ENCODE measurements at regions not wholly inside any gene's neighbourhood (a gene's known extent, or its start where the extent isn't known, plus 50 kb on each side); places are given as distances from the start of the nearest gene placed in this dataset.

DNA sequence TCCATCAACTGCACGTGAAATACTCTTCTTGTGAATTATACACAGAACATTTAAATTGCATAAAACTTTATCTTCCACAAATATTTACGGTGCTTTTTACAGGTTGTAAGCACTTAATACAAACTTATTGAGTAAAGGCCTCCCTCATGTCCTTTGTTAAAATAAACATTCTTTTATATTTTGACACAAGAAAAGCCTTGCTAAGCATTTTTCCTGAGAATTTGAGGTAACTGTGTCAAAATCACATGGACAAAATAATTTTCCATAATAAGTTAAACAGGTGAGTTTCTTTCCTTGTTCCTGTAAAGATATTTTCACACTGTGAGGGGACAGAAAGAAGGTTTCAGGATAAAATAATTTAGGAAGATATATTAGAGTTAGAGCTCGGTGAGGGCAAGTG, 1317.1 kb upstream of the ZEB2 start:
- DNase-seq (ENCODE audit: low spot score) (no peak), ATAC-seq (ENCODE audit: low read depth) (no peak)
- no peaks in the 10 kb centered on the region for H3K4me1 ChIP-seq (ENCODE audit: insufficient read depth, poor library complexity, severe bottlenecking)
- H3K27ac ChIP-seq (ENCODE audit: poor library complexity, severe bottlenecking): no peak overlapping the region
- no peaks in the 10 kb centered on the region for H3K9me3 ChIP-seq (ENCODE audit: severe bottlenecking)
- H3K36me3 ChIP-seq (ENCODE audit: low read depth): no peaks in the 10 kb centered on the region
- H3K27me3 ChIP-seq (ENCODE audit: insufficient read depth, poor library complexity, severe bottlenecking): no peaks in the 10 kb centered on the region
- H3K4me3 ChIP-seq (ENCODE audit: severe bottlenecking): no peak overlapping the region
- TF ChIP-seq, protein P1, sequence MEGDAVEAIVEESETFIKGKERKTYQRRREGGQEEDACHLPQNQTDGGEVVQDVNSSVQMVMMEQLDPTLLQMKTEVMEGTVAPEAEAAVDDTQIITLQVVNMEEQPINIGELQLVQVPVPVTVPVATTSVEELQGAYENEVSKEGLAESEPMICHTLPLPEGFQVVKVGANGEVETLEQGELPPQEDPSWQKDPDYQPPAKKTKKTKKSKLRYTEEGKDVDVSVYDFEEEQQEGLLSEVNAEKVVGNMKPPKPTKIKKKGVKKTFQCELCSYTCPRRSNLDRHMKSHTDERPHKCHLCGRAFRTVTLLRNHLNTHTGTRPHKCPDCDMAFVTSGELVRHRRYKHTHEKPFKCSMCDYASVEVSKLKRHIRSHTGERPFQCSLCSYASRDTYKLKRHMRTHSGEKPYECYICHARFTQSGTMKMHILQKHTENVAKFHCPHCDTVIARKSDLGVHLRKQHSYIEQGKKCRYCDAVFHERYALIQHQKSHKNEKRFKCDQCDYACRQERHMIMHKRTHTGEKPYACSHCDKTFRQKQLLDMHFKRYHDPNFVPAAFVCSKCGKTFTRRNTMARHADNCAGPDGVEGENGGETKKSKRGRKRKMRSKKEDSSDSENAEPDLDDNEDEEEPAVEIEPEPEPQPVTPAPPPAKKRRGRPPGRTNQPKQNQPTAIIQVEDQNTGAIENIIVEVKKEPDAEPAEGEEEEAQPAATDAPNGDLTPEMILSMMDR (IDR thresholded peaks at IDR 0.05; ENCODE audit: poor library complexity, severe bottlenecking): no peak

DNA sequence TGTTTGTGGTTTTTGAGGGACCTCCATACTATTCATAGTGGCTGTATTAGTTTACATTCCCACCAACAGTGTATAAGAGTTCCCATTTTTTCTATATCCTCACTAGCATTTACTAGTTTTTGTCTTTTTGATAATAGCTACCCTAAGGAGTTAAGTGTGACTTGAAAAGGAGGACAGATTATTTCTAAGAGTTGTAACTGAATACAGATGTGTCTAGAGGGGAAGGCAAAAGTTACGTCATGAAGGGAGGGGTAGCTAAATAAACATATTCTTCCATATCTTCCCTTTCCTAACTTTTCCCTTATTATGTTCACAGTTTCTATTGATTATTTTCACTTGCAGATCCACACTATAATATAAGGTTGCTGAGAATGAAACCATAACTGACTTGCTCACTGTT, 1315.7 kb upstream of the ZEB2 start:
- no peaks in the 10 kb centered on the region for H3K36me3 ChIP-seq (ENCODE audit: low read depth)
- TF ChIP-seq, protein P1 (IDR thresholded peaks at IDR 0.05; ENCODE audit: poor library complexity, severe bottlenecking): no peak
- ATAC-seq (ENCODE audit: low read depth): no peak
- H3K27me3 ChIP-seq (ENCODE audit: insufficient read depth, poor library complexity, severe bottlenecking): no peaks in the 10 kb centered on the region
- no peaks in the 10 kb centered on the region for H3K4me1 ChIP-seq (ENCODE audit: insufficient read depth, poor library complexity, severe bottlenecking)
- no peak for DNase-seq (ENCODE audit: low spot score)
- no peak overlapping the region for H3K27ac ChIP-seq (ENCODE audit: poor library complexity, severe bottlenecking)
- H3K4me3 ChIP-seq (ENCODE audit: severe bottlenecking): no peak overlapping the region
- no peaks in the 10 kb centered on the region for H3K9me3 ChIP-seq (ENCODE audit: severe bottlenecking)

DNA sequence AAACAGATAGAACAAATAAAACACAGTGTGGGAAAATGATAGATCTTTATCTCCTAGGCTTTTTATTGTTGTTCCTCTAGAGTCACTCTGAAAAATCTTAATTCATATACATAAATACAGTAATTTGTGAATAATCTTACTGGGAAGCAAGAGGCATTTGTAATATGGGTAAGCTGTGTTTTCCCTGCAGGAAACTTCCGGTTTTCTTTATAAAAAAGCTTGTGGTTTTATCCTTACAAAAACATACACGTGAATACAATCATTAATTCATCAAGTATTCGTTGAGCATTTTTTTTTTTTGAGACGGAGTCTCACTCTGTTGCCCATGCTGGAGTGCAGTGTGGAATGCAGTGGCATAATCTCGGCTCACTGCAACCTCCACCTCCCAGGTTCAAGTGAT, 1312.8 kb upstream of the ZEB2 start:
- Histone ChIP-seq H3K9me3 (ENCODE audit: severe bottlenecking) (no peaks in the 10 kb centered on the region), H3K27me3 (ENCODE audit: insufficient read depth, poor library complexity, severe bottlenecking) (no peaks in the 10 kb centered on the region), H3K36me3 (ENCODE audit: low read depth) (no peaks in the 10 kb centered on the region), H3K4me1 (ENCODE audit: insufficient read depth, poor library complexity, severe bottlenecking) (no peaks in the 10 kb centered on the region), H3K4me3 (ENCODE audit: severe bottlenecking) (no peak overlapping the region), H3K27ac (ENCODE audit: poor library complexity, severe bottlenecking) (no peak overlapping the region)
- ATAC-seq (ENCODE audit: low read depth): no peak
- TF ChIP-seq, protein P1 (IDR thresholded peaks at IDR 0.05; ENCODE audit: poor library complexity, severe bottlenecking): no peak
- no peak for DNase-seq (ENCODE audit: low spot score)

DNA sequence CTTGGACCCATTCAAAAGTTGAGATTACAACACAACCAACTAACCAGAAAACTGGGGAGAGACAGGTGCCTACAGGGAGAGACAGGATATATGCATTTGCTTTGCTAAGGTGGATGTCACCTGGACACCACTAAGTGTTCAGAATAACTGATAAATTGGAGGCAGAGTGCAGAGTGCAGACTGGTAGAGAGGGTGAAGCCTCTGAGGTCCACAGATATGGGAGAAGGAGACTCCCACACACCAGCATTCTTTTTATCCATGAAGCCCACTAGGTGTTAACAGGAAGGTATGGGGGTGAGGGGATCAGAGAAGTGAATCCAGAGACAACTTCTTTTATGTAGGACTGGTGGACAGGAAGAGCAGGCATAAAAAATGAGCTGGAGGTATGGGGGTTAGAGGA, 1310.0 kb upstream of the ZEB2 start:
- H3K27me3 ChIP-seq (ENCODE audit: insufficient read depth, poor library complexity, severe bottlenecking): no peaks in the 10 kb centered on the region
- H3K27ac ChIP-seq (ENCODE audit: poor library complexity, severe bottlenecking): no peak overlapping the region
- H3K4me1 ChIP-seq (ENCODE audit: insufficient read depth, poor library complexity, severe bottlenecking): no peaks in the 10 kb centered on the region
- ATAC-seq (ENCODE audit: low read depth) (no peak), DNase-seq (ENCODE audit: low spot score) (no peak)
- no peaks in the 10 kb centered on the region for H3K36me3 ChIP-seq (ENCODE audit: low read depth)
- H3K4me3 ChIP-seq (ENCODE audit: severe bottlenecking): no peak overlapping the region
- TF ChIP-seq, protein P1 (IDR thresholded peaks at IDR 0.05; ENCODE audit: poor library complexity, severe bottlenecking): no peak
- H3K9me3 ChIP-seq (ENCODE audit: severe bottlenecking): no peaks in the 10 kb centered on the region

DNA sequence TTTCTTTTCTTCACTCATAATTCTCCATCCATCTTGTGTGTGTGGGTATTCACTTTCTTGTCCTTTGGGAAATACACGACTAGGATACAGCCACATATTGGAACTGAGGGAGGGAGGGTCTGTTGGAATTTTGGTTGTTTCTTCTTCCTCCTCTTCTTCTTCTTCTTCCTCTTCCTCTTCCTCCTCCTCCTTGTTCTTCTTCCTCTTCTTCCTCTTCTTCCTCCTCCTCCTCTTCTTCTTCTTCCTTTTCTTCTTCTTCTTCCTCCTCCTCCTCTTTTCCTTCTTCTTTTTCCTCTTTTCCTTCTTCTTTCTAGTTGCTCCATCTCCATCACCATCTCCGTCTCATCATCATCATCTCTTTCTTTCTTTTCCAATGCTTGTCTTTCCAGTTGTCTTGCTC, 1307.3 kb upstream of the ZEB2 start:
- DNase-seq (ENCODE audit: low spot score) (no peak), ATAC-seq (ENCODE audit: low read depth) (no peak)
- Histone ChIP-seq H3K36me3 (ENCODE audit: low read depth) (no peaks in the 10 kb centered on the region), H3K4me1 (ENCODE audit: insufficient read depth, poor library complexity, severe bottlenecking) (no peaks in the 10 kb centered on the region), H3K27me3 (ENCODE audit: insufficient read depth, poor library complexity, severe bottlenecking) (no peaks in the 10 kb centered on the region), H3K9me3 (ENCODE audit: severe bottlenecking) (no peaks in the 10 kb centered on the region), H3K27ac (ENCODE audit: poor library complexity, severe bottlenecking) (no peak overlapping the region), H3K4me3 (ENCODE audit: severe bottlenecking) (no peak overlapping the region)
- TF ChIP-seq, protein P1 (IDR thresholded peaks at IDR 0.05; ENCODE audit: poor library complexity, severe bottlenecking): no peak

Measured in RWPE2 (cell line).